CD4-positive, alpha-beta T cell (primary cell): ENCODE measurements at regions not wholly inside any gene's neighbourhood (a gene's known extent, or its start where the extent isn't known, plus 50 kb on each side); places are given as distances from the start of the nearest gene placed in this dataset.

Experiments used
- ATAC-seq: fragments of 200-7000 bp; cut with Tn5 transposase; one replicate; pipeline ENCODE4 v1.10.0; 2022; ENCODE audit warnings: mild to moderate bottlenecking; ENCODE audit not compliant: poor library complexity
- CTCF ChIA-PET: fragments of 350-600 bp; sonication (Branson Sonifier 250); formaldehyde crosslinking; loops from one replicate; lab custom pipeline; 2021; ENCODE audit warnings: antibody characterized with exemption, inconsistent platforms; lab: Charles Lee
- POLR2A ChIA-PET: fragments of 350-600 bp; sonication (Branson Sonifier 250); formaldehyde crosslinking; loops from one replicate; lab custom pipeline; 2021; ENCODE audit warnings: antibody characterized with exemption, inconsistent platforms; lab: Charles Lee
- DNase-seq, 14 experiments: peaks; one replicate each; pipeline ENCODE4 v3.0.0-alpha.2; 2013 to 2020; ENCODE audit warnings: mixed read lengths in 2 of 14
- H3K27ac ChIP-seq, 2 donors: one replicate each; pipeline versions ENCODE4 v1.5.1 to v1.7.0; 2013; ENCODE audit warnings: low read length in 2 of 2, low read depth in 1 of 2, mild to moderate bottlenecking in 1 of 2
- H3K27me3 ChIP-seq, 2 experiments: 1 replicate in 1 of 2; 2 replicates in 1 of 2; pipeline versions ENCODE4 v1.6.1 to v1.7.0; 2013; ENCODE audit warnings: low read length in 2 of 2, control low read depth in 1 of 2, mild to moderate bottlenecking in 1 of 2, moderate library complexity in 1 of 2; ENCODE audit not compliant: insufficient read depth in 2 of 2, control insufficient read depth in 1 of 2
- H3K36me3 ChIP-seq: one replicate; pipeline ENCODE4 v1.6.1; 2013; ENCODE audit warnings: low read length, control low read depth; ENCODE audit not compliant: insufficient read depth
- H3K4me1 ChIP-seq: one replicate; pipeline ENCODE4 v1.6.1; 2013; ENCODE audit warnings: low read length, control low read depth; ENCODE audit not compliant: insufficient read depth
- H3K4me3 ChIP-seq: one replicate; pipeline ENCODE4 v1.5.1; 2013; ENCODE audit warnings: mild to moderate bottlenecking, low read length, moderate library complexity
- H3K9me3 ChIP-seq, 2 experiments: 1 replicate in 1 of 2; 2 replicates in 1 of 2; pipeline versions ENCODE4 v1.6.1 to v1.7.0; 2013; ENCODE audit warnings: low read length in 2 of 2, mild to moderate bottlenecking in 2 of 2, control low read depth in 1 of 2, moderate library complexity in 1 of 2; ENCODE audit not compliant: control insufficient read depth in 1 of 2, insufficient read depth in 1 of 2
- H3K27ac Mint-ChIP-seq: one replicate; pipeline ENCODE4 v1.8.0; 2020; ENCODE audit warnings: mixed read lengths
- H3K27me3 Mint-ChIP-seq: one replicate; pipeline ENCODE4 v1.8.0; 2021; ENCODE audit warnings: mixed read lengths
- H3K36me3 Mint-ChIP-seq: one replicate; pipeline ENCODE4 v1.8.0; 2021; ENCODE audit warnings: low read depth, mixed read lengths
- H3K4me1 Mint-ChIP-seq: one replicate; pipeline ENCODE4 v1.8.0; 2021; ENCODE audit warnings: low read depth, mixed read lengths
- H3K4me3 Mint-ChIP-seq: one replicate; pipeline ENCODE4 v1.8.0; 2020; ENCODE audit warnings: mild to moderate bottlenecking, mixed read lengths
- H3K9me3 Mint-ChIP-seq: one replicate; pipeline ENCODE4 v1.8.0; 2020; ENCODE audit warnings: mixed read lengths
- CTCF ChIP-seq: fragments of 200-600 bp; IDR thresholded peaks from one replicate; pipeline ENCODE4 v1.8.0; 2022; ENCODE audit warnings: antibody characterized with exemption, mild to moderate bottlenecking
- intact Hi-C, 2 experiments: fragments of 100-400 bp; cut with DNase I in 1 of 2; cut with micrococcal nuclease in 1 of 2; formaldehyde crosslinking; loops; one replicate each; pipeline versions ENCODE4 v1.15.1 to v1.9.0; 2023 to 2025; cut with DNase I, micrococcal nuclease

- POLR2A ChIA-PET = interaction anchor here (0.7 kb wide), 1 partner anchor 30 kb away, joined by 3 read pairs; no protein-coding TSS in a partner anchor
Observed at GRCh38 chr21:15247613-15248012, 182.8 kb upstream of the NRIP1 start.

GRCh38 chr21:15249285-15249993 is 184.6 kb upstream of the NRIP1 start:
- POLR2A ChIA-PET = no interaction called here
- Histone ChIP-seq H3K36me3 (no peaks in the 10 kb centered on the region), H3K4me3 (no peak overlapping the region), H3K27me3 (no peaks in the 10 kb centered on the region), H3K4me1 (no peaks in the 10 kb centered on the region), H3K9me3 (no peaks in the 10 kb centered on the region), H3K27ac (no peak overlapping the region)
- H3K27ac Mint-ChIP-seq = no peak overlapping the region
- no peaks in the 10 kb centered on the region for H3K27me3 Mint-ChIP-seq
- TF ChIP-seq CTCF = no peak
- DNase-seq (no peak), ATAC-seq (no peak)
- CTCF ChIA-PET = no interaction called here
- intact Hi-C loops = no loop called here
- no peak overlapping the region for H3K4me3 Mint-ChIP-seq
- H3K36me3 Mint-ChIP-seq = no peaks in the 10 kb centered on the region
- no peaks in the 10 kb centered on the region for H3K4me1 Mint-ChIP-seq
- H3K9me3 Mint-ChIP-seq = no peaks in the 10 kb centered on the region

More at GRCh38 chr21:15247613-15248012, 182.8 kb upstream of the NRIP1 start:
- no peak for TF ChIP-seq CTCF
- H3K4me3 ChIP-seq = no peak overlapping the region
- intact Hi-C loops = no loop called here
- Mint-ChIP-seq H3K4me3 (no peak overlapping the region), H3K27me3 (no peaks in the 10 kb centered on the region), H3K36me3 (no peaks in the 10 kb centered on the region), H3K27ac (no peak overlapping the region), H3K4me1 (no peaks in the 10 kb centered on the region), H3K9me3 (no peaks in the 10 kb centered on the region)
- no peaks in the 10 kb centered on the region for H3K36me3 ChIP-seq
- CTCF ChIA-PET = no interaction called here
- ATAC-seq (no peak), DNase-seq (no peak)
- no peak overlapping the region for H3K27ac ChIP-seq
- no peaks in the 10 kb centered on the region for H3K4me1 ChIP-seq
- no peaks in the 10 kb centered on the region for H3K27me3 ChIP-seq
- H3K9me3 ChIP-seq = no peaks in the 10 kb centered on the region

GRCh38 chr21:15250384-15250783 is 185.6 kb upstream of the NRIP1 start:
- no peaks in the 10 kb centered on the region for H3K9me3 ChIP-seq
- no peak for TF ChIP-seq CTCF
- H3K27ac ChIP-seq = no peak overlapping the region
- no peaks in the 10 kb centered on the region for H3K36me3 ChIP-seq
- Mint-ChIP-seq H3K36me3 (no peaks in the 10 kb centered on the region), H3K27me3 (no peaks in the 10 kb centered on the region), H3K4me3 (no peak overlapping the region), H3K9me3 (no peaks in the 10 kb centered on the region), H3K27ac (no peak overlapping the region), H3K4me1 (no peaks in the 10 kb centered on the region)
- intact Hi-C loops = no loop called here
- H3K4me3 ChIP-seq = no peak overlapping the region
- no peak for ATAC-seq
- ChIA-PET POLR2A (no interaction called here), CTCF (no interaction called here)
- DNase-seq = no peak
- no peaks in the 10 kb centered on the region for H3K27me3 ChIP-seq
- H3K4me1 ChIP-seq = no peaks in the 10 kb centered on the region
